SJSA1 (cell line): ENCODE measurements at regions not wholly inside any gene's neighbourhood (a gene's known extent, or its start where the extent isn't known, plus 50 kb on each side); places are given as distances from the start of the nearest gene placed in this dataset.
A peak's percentile ranks its signal among the peaks of the same experiment; 100 is the strongest.

ENCODE experiments used
- DNase-seq, 2 experiments: peaks; one replicate each; pipeline ENCODE4 v3.0.0-alpha.2; 2015 to 2020; ENCODE audit warnings: low spot score in 2 of 2, low read depth in 1 of 2
- H3K27ac ChIP-seq: fragments of 250-450 bp; sonication (Bioruptor Pico); 2 replicates; pipeline ENCODE4 v1.5.1; 2020; ENCODE audit warnings: mild to moderate bottlenecking, moderate library complexity
- H3K27me3 ChIP-seq: fragments of 250-450 bp; sonication (Bioruptor Pico); replicated peaks from 2 replicates; pipeline ENCODE4 v1.5.1; 2020; ENCODE audit warnings: mild to moderate bottlenecking, moderate library complexity
- H3K36me3 ChIP-seq: fragments of 250-450 bp; sonication (Bioruptor Pico); 2 replicates; pipeline ENCODE4 v1.5.1; 2020; ENCODE audit warnings: mild to moderate bottlenecking
- H3K4me1 ChIP-seq: fragments of 250-450 bp; sonication (Bioruptor Pico); replicated peaks from 2 replicates; pipeline ENCODE4 v1.6.1; 2021; ENCODE audit warnings: mild to moderate bottlenecking
- H3K4me3 ChIP-seq: fragments of 250-450 bp; sonication (Bioruptor Pico); 2 replicates; pipeline ENCODE4 v1.5.1; 2020; ENCODE audit warnings: mild to moderate bottlenecking
- H3K9me3 ChIP-seq: fragments of 250-450 bp; sonication (Bioruptor Pico); replicated peaks from 2 replicates; pipeline ENCODE4 v1.5.1; 2020; ENCODE audit warnings: mild to moderate bottlenecking

DNA sequence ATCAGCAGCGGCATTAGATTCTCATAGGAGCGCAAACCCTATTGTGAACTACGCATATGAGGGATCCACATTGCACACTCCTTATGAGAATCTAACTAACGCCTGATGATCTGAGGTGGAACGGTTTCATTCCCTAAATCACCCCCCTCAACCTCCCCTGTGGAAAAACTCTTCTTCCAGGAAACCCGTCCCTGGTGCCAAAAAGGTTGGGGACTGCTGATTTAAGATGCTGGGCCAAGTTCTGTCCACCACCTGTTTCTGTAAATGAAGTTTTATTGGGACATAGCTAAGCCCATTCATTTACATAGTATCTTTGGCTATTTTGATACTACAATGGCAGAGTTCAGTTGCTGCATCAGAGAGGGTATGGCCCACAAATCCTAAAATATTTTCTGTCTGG, 268.2 kb upstream of the PRDM1 start:
- no peak for DNase-seq
- Histone ChIP-seq H3K4me1 (no peaks in the 10 kb centered on the region), H3K27ac (no peak overlapping the region), H3K4me3 (no peak overlapping the region), H3K9me3 (no peaks in the 10 kb centered on the region), H3K27me3 (no peaks in the 10 kb centered on the region), H3K36me3 (no peaks in the 10 kb centered on the region)

DNA sequence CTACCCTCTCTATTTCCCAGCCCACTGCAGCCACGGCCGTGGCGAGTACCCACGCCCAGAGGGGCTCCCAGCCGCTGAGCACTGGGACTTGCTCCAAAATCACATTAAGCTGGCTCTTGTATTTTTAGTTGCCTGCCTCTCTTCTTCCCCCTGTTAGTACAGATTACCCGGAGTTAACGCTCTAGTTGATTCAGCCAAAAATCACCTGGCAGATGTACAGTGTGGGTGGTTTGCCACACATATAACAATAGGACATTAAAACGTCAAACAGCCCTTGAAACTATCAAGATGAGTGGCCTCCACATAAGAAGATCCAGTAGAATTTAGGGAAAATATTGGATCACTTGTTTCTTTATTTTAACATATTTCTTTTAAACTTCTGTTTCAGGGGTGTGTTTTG, 268.8 kb upstream of the PRDM1 start:
- DNase-seq, result no peak
- Histone ChIP-seq H3K27ac (no peak overlapping the region), H3K36me3 (no peaks in the 10 kb centered on the region), H3K4me3 (no peak overlapping the region), H3K4me1 (no peaks in the 10 kb centered on the region), H3K27me3 (no peaks in the 10 kb centered on the region), H3K9me3 (no peaks in the 10 kb centered on the region)

DNA sequence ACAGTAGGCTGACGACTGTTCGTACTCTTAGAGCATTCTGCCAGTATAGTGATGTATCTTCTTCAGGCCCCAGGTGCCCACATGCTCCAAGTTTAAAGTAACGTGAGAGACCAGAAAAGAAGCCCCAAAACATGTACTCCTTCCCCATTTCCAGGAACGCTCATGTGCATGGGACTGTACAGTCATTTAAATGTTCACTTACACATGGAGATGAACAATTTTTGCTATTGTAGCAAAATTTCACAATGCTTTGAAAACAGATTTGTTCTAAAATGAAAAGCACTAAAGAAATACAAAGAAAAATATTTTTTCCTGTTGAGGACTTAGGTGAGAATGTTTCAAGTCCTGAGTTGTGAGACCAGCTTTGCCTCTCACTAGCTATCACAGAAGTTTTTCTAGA, 269.3 kb upstream of the PRDM1 start:
- H3K27ac ChIP-seq, result no peak overlapping the region
- no peak for DNase-seq
- no peaks in the 10 kb centered on the region for H3K36me3 ChIP-seq
- no peaks in the 10 kb centered on the region for H3K9me3 ChIP-seq
- no peaks in the 10 kb centered on the region for H3K4me1 ChIP-seq
- H3K27me3 ChIP-seq, result no peaks in the 10 kb centered on the region
- no peak overlapping the region for H3K4me3 ChIP-seq

DNA sequence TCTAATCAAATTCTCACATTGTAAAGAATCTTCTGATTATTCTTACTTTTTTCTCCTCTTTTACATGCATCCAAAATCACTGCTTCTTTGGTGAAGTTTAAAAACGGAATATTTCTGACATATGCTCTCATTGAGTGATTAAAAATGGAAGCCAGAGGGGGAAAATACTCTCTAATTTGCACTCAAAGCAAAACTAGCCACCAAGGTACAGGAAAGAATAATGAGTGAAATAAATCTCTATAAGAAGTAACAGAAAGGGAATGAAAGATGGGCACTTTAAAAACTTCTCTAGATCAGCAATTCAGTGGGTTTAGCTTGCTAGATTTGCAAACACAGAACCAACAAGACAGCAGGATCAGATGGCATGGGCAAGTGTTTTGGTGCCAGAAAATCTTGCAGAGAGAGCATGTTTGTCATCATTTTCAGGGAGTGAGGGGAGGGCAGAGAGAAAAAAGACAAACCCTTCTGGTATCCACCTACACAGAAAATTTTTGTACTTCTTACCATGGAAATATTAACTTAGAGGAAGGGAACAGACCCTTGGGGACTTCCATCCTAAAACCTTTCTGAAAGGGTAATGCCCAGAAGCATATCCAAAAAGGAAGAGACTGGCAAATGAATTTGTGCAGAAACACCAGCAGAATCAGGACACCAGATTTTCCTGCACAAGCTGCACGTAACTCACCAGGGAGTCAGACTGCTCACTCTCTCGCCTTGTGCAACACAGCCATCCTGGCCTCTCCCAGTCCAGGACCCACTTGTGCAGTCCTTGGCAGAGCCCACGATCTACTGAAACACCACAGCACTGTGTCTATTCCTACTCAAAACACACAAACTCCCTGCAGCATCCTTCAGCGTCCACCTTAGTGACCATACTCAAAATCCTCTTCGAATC, 270.2 kb upstream of the PRDM1 start:
- Histone ChIP-seq H3K4me3 (no peak overlapping the region), H3K36me3 (no peaks in the 10 kb centered on the region), H3K9me3 (no peaks in the 10 kb centered on the region), H3K27ac (no peak overlapping the region), H3K27me3 (no peaks in the 10 kb centered on the region), H3K4me1 (peaks cover 3% of the 10 kb centered on the region)
- no peak for DNase-seq

DNA sequence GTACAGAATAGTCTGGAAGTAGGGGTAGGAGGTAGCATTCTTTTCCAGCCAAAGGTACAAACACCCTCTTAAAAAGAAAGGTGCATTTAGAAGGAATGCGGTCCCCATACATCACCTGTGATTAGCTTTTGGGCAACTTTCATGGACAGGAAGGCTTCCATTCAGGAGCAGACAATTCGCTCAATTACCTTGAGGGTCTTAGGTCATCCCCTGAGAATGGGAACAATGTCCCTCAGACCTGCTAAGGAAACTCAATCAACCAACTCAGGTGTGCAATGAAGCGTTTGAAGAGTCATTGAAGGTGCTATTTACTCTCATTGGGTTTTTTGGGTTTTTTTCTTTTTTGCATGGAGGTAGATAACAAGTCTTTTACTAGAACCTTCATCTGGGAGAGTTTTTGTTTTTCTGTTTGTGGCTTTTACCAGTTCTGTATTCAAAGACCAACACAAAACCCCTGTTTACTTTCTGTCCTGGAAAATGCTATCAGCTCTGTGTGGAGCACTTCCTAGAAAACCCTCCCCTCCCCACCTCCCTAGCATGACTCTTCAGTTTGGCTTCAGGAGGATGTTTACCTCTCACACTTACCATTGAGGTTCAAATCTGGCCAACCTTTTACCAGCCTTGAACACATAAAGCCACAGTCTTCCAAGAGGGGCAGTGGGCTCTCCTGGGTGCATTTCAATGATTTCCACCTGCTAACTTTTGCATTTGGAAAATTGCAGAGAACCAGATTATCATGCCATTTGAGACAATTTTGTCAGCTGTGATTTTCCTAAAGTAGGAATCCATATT, 271.2 kb upstream of the PRDM1 start:
- peaks cover 12% of the 10 kb centered on the region for H3K4me1 ChIP-seq
- no peaks in the 10 kb centered on the region for H3K36me3 ChIP-seq
- H3K9me3 ChIP-seq, result no peaks in the 10 kb centered on the region
- no peaks in the 10 kb centered on the region for H3K27me3 ChIP-seq
- no peak for DNase-seq
- no peak overlapping the region for H3K4me3 ChIP-seq
- no peak overlapping the region for H3K27ac ChIP-seq

DNA sequence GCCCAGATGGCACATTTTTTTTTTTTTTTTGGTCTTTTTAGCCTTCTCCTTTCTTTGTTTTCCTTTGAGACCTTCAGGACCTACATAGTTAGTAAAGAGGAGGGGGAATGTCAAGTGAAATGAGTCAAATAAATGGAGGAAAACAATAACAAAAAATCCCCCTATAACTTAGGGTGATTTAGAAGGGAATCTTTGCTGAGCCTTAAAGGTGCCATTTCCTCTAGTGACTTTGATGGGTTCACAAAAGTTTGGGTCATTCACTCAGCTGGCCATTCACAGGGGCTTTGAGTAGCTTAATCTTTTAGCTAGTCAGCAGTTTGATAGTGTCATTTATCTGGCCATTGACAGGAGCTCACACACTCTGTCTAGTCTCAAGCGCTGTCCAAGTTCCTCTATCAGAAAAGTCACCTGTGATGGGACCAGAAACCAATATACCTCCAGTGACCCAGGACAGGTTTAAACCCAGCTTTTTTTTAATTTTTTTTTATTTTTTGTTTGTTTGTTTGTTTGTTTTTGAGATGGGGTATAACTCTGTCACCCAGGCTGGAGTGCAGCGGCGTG, 275.1 kb upstream of the PRDM1 start:
- Histone ChIP-seq H3K36me3 (no peaks in the 10 kb centered on the region), H3K4me1 (peaks cover 19% of the 10 kb centered on the region), H3K4me3 (no peak overlapping the region), H3K27ac (peak overlapping the region; percentile 58), H3K27me3 (no peaks in the 10 kb centered on the region), H3K9me3 (no peaks in the 10 kb centered on the region)
- DNase-seq, result no peak

DNA sequence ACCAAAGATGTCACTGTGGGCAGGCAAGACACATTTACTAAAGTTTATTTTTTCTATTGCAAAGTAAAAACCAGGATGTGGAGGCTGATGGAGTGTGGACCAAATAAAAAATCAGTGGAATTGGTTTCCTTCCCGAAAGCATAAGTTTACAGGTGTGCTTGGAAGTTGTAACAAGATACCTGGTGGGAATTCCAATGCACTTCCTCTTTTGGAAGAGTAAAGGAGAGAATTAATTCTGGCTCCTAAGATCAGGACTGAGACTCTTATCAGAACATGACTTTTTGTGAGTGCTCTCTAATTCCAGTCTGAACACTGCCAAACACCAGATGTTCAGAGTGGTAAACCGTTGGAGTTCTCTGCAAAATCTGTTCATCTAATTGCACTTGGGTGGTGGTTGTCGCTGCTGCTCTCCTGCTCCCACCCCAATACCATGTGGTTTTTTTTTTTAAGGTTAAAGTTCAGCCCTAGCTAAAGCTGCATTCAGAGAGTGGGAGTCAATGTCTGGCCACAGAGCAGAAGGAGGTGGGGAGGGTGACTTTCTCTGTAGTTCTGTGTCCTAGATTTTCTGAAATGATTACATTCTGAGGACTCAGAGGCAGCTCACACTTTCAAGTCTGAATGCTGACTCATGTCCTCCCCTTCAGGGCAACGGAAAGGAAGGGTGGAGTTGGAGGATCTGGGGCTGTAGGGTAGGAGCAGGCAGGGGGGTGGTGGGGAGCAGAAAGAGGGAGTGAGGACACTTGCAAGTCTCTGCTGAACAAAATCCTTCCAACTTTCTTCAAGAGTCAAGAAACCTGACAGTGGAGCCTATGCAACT, 275.8 kb upstream of the PRDM1 start:
- Histone ChIP-seq H3K36me3 (no peaks in the 10 kb centered on the region), H3K27me3 (no peaks in the 10 kb centered on the region), H3K4me1 (peaks cover 19% of the 10 kb centered on the region), H3K9me3 (no peaks in the 10 kb centered on the region; the same call in 1 of the 2 replicates), H3K4me3 (no peak overlapping the region), H3K27ac (peak overlapping the region; percentile 58)
- DNase-seq, result peak; percentile 73 to 77

DNA sequence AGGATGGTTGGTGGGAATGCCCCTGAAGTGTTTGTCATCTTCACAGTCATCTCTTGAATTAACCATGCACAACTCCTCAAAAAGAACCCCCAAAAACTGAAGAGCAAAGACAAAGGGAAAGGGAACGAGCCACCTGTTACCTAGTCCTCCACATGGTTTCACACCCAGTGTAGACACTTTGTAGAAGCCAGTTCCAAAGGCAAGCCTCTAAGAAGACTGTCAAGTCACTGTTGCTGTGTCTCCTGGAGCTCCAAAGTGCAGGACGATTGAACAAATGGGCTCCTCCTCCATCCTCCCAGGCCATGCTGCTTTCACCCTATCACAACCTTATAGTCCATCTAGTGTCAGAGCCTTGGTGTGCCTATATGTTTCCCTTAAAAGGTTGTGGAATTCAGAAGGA, 277.6 kb upstream of the PRDM1 start:
- no peak overlapping the region for H3K4me3 ChIP-seq
- H3K4me1 ChIP-seq, result peaks cover 19% of the 10 kb centered on the region
- no peak for DNase-seq
- no peak overlapping the region for H3K27ac ChIP-seq
- no peaks in the 10 kb centered on the region for H3K36me3 ChIP-seq
- no peaks in the 10 kb centered on the region; the same call in 1 of the 2 replicates for H3K9me3 ChIP-seq
- H3K27me3 ChIP-seq, result no peaks in the 10 kb centered on the region

DNA sequence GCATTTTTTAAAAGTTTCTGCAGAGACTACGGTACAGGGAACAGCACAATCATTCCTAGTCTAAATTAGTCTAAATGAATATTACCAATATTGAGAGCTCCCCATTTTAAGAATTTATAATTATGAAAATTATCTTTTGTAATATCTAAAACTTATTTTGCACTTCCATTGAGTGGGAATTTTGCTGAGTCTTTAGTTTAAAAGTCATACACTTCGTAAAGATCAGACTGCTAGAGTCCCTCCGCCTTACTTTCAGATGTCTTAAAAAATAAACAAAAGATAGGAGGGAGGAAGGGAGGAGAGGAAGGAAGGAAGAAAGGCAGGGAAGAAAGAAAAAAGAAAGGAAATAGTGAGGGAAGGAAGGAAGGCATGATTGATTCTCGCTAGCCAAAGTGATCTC, 278.2 kb upstream of the PRDM1 start:
- H3K36me3 ChIP-seq, result no peaks in the 10 kb centered on the region
- no peaks in the 10 kb centered on the region; the same call in 1 of the 2 replicates for H3K9me3 ChIP-seq
- no peak overlapping the region for H3K4me3 ChIP-seq
- peaks cover 19% of the 10 kb centered on the region for H3K4me1 ChIP-seq
- DNase-seq, result no peak
- no peak overlapping the region for H3K27ac ChIP-seq
- H3K27me3 ChIP-seq, result no peaks in the 10 kb centered on the region

DNA sequence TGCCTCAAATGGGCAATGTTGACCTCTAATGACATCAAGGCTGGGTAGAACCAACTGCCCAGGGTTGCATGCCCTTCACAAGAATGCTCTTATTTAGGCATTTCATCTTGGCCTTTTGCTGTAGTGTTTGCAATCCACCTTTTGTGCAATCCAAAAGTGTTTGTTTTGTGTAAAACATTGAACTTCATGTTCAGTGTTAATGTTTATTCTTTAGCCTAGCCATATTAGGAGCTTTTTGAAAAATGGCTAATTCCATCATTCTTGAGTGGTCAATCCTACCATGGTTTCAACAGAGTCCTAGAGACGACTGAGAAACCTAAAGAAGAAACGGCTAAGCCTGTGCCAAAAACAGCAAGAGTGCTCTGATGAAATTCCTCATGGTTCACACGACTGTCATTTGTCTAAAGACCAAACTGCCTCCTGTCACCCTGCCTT, 279.6 kb upstream of the PRDM1 start:
- H3K4me3 ChIP-seq, result no peak overlapping the region
- no peaks in the 10 kb centered on the region; the same call in 1 of the 2 replicates for H3K9me3 ChIP-seq
- H3K27me3 ChIP-seq, result no peaks in the 10 kb centered on the region
- no peaks in the 10 kb centered on the region for H3K36me3 ChIP-seq
- H3K27ac ChIP-seq, result no peak overlapping the region
- no peak for DNase-seq
- peaks cover 19% of the 10 kb centered on the region for H3K4me1 ChIP-seq

DNA sequence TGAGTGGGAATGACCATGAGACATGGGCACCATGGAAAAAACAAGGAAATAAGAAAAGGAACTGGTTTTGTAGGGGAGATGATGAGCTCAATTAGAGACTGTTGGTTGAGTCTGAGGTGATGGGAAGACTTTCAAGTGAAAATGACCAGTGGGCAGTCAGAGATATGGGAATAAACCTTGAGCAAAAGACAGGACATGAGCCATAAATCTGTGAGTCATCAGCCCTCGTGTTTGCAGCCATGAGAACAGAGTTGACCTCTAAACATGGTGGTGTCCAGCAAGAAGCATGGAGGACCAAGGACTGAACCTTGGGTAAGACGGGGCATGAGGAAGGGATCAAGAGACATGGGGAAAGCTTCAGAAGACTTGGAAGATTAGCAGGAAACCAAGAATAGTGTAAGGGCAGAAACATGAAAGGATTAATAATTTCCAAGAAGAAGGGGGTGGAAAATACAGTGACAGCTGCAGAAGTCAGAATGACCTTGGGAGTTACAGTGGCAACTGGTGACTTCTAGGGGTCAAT, 280.6 kb upstream of the PRDM1 start:
- Histone ChIP-seq H3K27me3 (no peaks in the 10 kb centered on the region), H3K9me3 (no peaks in the 10 kb centered on the region; the same call in 1 of the 2 replicates), H3K4me3 (no peak overlapping the region), H3K4me1 (peaks cover 13% of the 10 kb centered on the region), H3K27ac (no peak overlapping the region), H3K36me3 (no peaks in the 10 kb centered on the region)
- DNase-seq, result no peak

DNA sequence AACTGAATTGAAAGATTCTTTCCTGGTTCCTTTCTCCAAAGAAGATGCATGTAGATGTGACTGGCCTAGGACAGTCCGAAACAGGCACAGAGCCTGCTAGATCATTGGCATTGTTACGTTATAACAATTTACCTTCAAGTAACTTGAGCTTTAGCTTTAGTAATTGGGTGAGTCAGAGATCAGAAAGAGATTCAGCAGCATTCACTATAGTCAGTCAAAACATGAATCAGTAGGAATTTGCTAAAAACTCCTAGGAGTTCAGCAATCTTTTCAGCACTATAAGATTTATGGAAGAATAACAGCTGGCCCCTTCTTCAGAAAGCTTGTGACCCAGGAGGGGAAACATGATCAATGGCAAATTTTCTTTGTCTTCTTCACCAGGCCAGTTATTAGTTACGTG, 281.7 kb upstream of the PRDM1 start:
- Histone ChIP-seq H3K4me1 (peaks cover 1% of the 10 kb centered on the region), H3K9me3 (no peaks in the 10 kb centered on the region; the same call in 1 of the 2 replicates), H3K4me3 (no peak overlapping the region), H3K36me3 (no peaks in the 10 kb centered on the region), H3K27me3 (no peaks in the 10 kb centered on the region), H3K27ac (no peak overlapping the region)
- no peak for DNase-seq

DNA sequence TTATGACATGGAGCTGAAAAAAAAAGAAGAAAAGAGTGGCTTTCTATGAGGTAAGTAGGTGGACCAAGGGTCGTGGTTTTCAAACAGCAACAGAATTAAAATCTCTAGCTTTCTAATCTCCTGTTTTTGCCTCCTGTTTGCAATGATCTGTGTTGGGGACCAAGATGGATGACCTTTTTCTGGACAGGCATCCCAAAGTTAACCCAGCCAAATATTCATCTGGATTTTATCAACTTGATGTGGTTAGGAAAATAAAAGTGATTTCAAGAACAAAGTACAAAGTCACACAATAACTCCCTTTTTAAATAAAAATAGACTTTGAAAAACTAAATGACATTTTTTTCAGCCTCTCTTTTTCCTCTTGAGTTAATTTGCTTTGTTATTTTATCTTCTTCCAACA, 282.1 kb upstream of the PRDM1 start:
- Histone ChIP-seq H3K9me3 (no peaks in the 10 kb centered on the region; the same call in 1 of the 2 replicates), H3K4me3 (no peak overlapping the region), H3K36me3 (no peaks in the 10 kb centered on the region), H3K27ac (no peak overlapping the region), H3K4me1 (no peaks in the 10 kb centered on the region; the same call in 1 of the 2 replicates), H3K27me3 (no peaks in the 10 kb centered on the region)
- no peak for DNase-seq
